Immature natural killer cell (primary cell): ENCODE measurements at regions not wholly inside any gene's neighbourhood (a gene's known extent, or its start where the extent isn't known, plus 50 kb on each side); places are given as distances from the start of the nearest gene placed in this dataset.

Experiments used
- DNase-seq, 3 donors: peaks; one replicate each; pipeline ENCODE4 v3.0.0; 2022; ENCODE audit warnings: mixed read lengths in 1 of 3
- H3K27ac Mint-ChIP-seq, 6 donors: one replicate each; pipeline ENCODE4 v1.8.0; 2020; ENCODE audit warnings: mixed read lengths in 6 of 6, mild to moderate bottlenecking in 5 of 6, inconsistent platforms in 4 of 6, moderate library complexity in 3 of 6
- H3K27me3 Mint-ChIP-seq, 3 donors: one replicate each; pipeline ENCODE4 v1.8.0; 2020 to 2021; ENCODE audit warnings: low read depth in 3 of 3, mild to moderate bottlenecking in 3 of 3, mixed read lengths in 3 of 3, moderate library complexity in 3 of 3, inconsistent platforms in 1 of 3
- H3K36me3 Mint-ChIP-seq, 3 donors: one replicate each; pipeline ENCODE4 v1.8.0; 2020; ENCODE audit warnings: mixed read lengths in 3 of 3, inconsistent platforms in 2 of 3, mild to moderate bottlenecking in 2 of 3
- H3K4me1 Mint-ChIP-seq, 2 donors: one replicate each; pipeline ENCODE4 v1.8.0; 2020; ENCODE audit warnings: inconsistent platforms in 2 of 2, mild to moderate bottlenecking in 2 of 2, mixed read lengths in 2 of 2, moderate library complexity in 1 of 2
- H3K4me3 Mint-ChIP-seq, 5 donors: one replicate each; pipeline ENCODE4 v1.8.0; 2020; ENCODE audit warnings: mild to moderate bottlenecking in 5 of 5, mixed read lengths in 5 of 5, inconsistent platforms in 3 of 5, moderate library complexity in 3 of 5
- H3K9me3 Mint-ChIP-seq, 6 donors: one replicate each; pipeline ENCODE4 v1.8.0; 2020; ENCODE audit warnings: mild to moderate bottlenecking in 6 of 6, mixed read lengths in 6 of 6, inconsistent platforms in 4 of 6, moderate library complexity in 3 of 6

- Mint-ChIP-seq H3K36me3 (peaks cover 0 to 4% (median 3%) of the 10 kb centered on the region in 3 donors), H3K9me3 (peaks cover 5 to 38% (median 11%) of the 10 kb centered on the region in 6 donors), H3K27ac (no peak overlapping the region), H3K4me3 (no peak overlapping the region), H3K4me1 (no peaks in the 10 kb centered on the region), H3K27me3 (peaks cover 0 to 12% (median 4%) of the 10 kb centered on the region in 3 donors)
- no peak for DNase-seq
Measured at GRCh38 chr17:12580640-12581039, 85.0 kb upstream of the MYOCD start.

- H3K27me3 Mint-ChIP-seq, result peaks cover 0 to 5% (median 1%) of the 10 kb centered on the region in 3 donors
- H3K36me3 Mint-ChIP-seq, result peaks cover 0 to 4% (median 3%) of the 10 kb centered on the region in 3 donors
- DNase-seq, result no peak
- peaks cover 4 to 31% (median 8%) of the 10 kb centered on the region in 6 donors for H3K9me3 Mint-ChIP-seq
- no peak overlapping the region for H3K27ac Mint-ChIP-seq
- H3K4me3 Mint-ChIP-seq, result no peak overlapping the region
- H3K4me1 Mint-ChIP-seq, result no peaks in the 10 kb centered on the region
Measured at GRCh38 chr17:12584727-12585126, 81.0 kb upstream of the MYOCD start.

GRCh38 chr17:12588531-12588930 lies 77.2 kb upstream of the MYOCD start:
- Mint-ChIP-seq H3K27ac (no peak overlapping the region), H3K4me3 (no peak overlapping the region), H3K4me1 (no peaks in the 10 kb centered on the region), H3K27me3 (peaks cover 0 to 4% (median 0%) of the 10 kb centered on the region in 3 donors), H3K36me3 (no peaks in the 10 kb centered on the region), H3K9me3 (peaks cover 2 to 17% (median 5%) of the 10 kb centered on the region in 6 donors)
- DNase-seq, result no peak

- H3K27ac Mint-ChIP-seq, result no peak overlapping the region
- H3K4me3 Mint-ChIP-seq, result no peak overlapping the region
- H3K9me3 Mint-ChIP-seq, result peaks cover 0 to 12% (median 3%) of the 10 kb centered on the region in 6 donors
- peaks cover 0 to 2% (median 0%) of the 10 kb centered on the region in 3 donors for H3K27me3 Mint-ChIP-seq
- H3K36me3 Mint-ChIP-seq, result no peaks in the 10 kb centered on the region
- no peaks in the 10 kb centered on the region for H3K4me1 Mint-ChIP-seq
- DNase-seq, result no peak
Measured at GRCh38 chr17:12590417-12590816, 75.3 kb upstream of the MYOCD start.

GRCh38 chr17:12591021-12591735 lies 74.5 kb upstream of the MYOCD start:
- Mint-ChIP-seq H3K27ac (no peak overlapping the region), H3K27me3 (peaks cover 0 to 2% (median 0%) of the 10 kb centered on the region in 3 donors), H3K36me3 (no peaks in the 10 kb centered on the region), H3K4me1 (no peaks in the 10 kb centered on the region), H3K4me3 (no peak overlapping the region), H3K9me3 (peaks cover 0 to 6% (median 4%) of the 10 kb centered on the region in 6 donors)
- no peak for DNase-seq

- peaks cover 0 to 2% (median 0%) of the 10 kb centered on the region in 3 donors for H3K27me3 Mint-ChIP-seq
- H3K4me1 Mint-ChIP-seq, result no peaks in the 10 kb centered on the region
- DNase-seq, result no peak
- H3K9me3 Mint-ChIP-seq, result peaks cover 0 to 5% (median 1%) of the 10 kb centered on the region in 6 donors
- no peaks in the 10 kb centered on the region for H3K36me3 Mint-ChIP-seq
- no peak overlapping the region for H3K27ac Mint-ChIP-seq
- no peak overlapping the region for H3K4me3 Mint-ChIP-seq
Measured at GRCh38 chr17:12592941-12593340, 72.7 kb upstream of the MYOCD start.

- H3K4me3 Mint-ChIP-seq, result no peak overlapping the region
- no peaks in the 10 kb centered on the region for H3K4me1 Mint-ChIP-seq
- no peaks in the 10 kb centered on the region for H3K36me3 Mint-ChIP-seq
- H3K9me3 Mint-ChIP-seq, result peaks cover 0 to 5% (median 1%) of the 10 kb centered on the region in 6 donors
- DNase-seq, result no peak
- H3K27ac Mint-ChIP-seq, result no peak overlapping the region
- peaks cover 0 to 4% (median 2%) of the 10 kb centered on the region in 3 donors for H3K27me3 Mint-ChIP-seq
Measured at GRCh38 chr17:12596961-12597360, 68.7 kb upstream of the MYOCD start.

GRCh38 chr17:12597895-12598294 lies 67.8 kb upstream of the MYOCD start:
- no peak for DNase-seq
- no peaks in the 10 kb centered on the region for H3K36me3 Mint-ChIP-seq
- no peaks in the 10 kb centered on the region for H3K4me1 Mint-ChIP-seq
- no peak overlapping the region for H3K27ac Mint-ChIP-seq
- H3K4me3 Mint-ChIP-seq, result no peak overlapping the region
- H3K27me3 Mint-ChIP-seq, result peaks cover 0 to 2% (median 1%) of the 10 kb centered on the region in 3 donors
- peaks cover 0 to 6% (median 1%) of the 10 kb centered on the region in 6 donors for H3K9me3 Mint-ChIP-seq

GRCh38 chr17:12599186-12599920 lies 66.3 kb upstream of the MYOCD start:
- Mint-ChIP-seq H3K27me3 (peaks cover 0 to 2% (median 1%) of the 10 kb centered on the region in 3 donors), H3K4me1 (no peaks in the 10 kb centered on the region), H3K4me3 (no peak overlapping the region), H3K36me3 (no peaks in the 10 kb centered on the region), H3K27ac (no peak overlapping the region), H3K9me3 (peaks cover 0 to 6% (median 5%) of the 10 kb centered on the region in 6 donors)
- DNase-seq, result no peak

DNA sequence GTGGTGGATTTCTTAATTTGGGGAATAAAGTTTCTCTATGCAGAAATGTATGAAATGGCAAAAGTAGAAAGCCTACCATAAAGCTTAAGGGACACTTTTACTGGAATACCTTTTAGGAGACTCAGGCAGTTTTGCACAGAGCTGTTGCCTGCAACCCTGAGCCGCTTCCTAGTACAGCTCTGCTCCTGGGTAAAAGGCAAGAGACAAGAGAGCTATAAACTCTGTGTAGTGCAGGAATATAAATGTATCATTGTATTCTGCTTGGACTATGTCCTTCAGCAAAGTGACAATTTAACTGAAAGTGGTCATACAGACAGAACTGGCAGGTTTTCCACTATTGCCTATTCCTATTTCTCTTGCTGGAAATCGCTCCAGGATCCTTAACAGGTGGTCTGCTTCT lies 65.3 kb upstream of the MYOCD start:
- H3K4me3 Mint-ChIP-seq, result no peak overlapping the region
- no peaks in the 10 kb centered on the region for H3K36me3 Mint-ChIP-seq
- DNase-seq, result no peak
- no peaks in the 10 kb centered on the region for H3K4me1 Mint-ChIP-seq
- peaks cover 0 to 8% (median 3%) of the 10 kb centered on the region in 6 donors for H3K9me3 Mint-ChIP-seq
- H3K27ac Mint-ChIP-seq, result no peak overlapping the region
- H3K27me3 Mint-ChIP-seq, result peaks cover 0 to 2% (median 1%) of the 10 kb centered on the region in 3 donors

GRCh38 chr17:12603566-12603965 lies 62.1 kb upstream of the MYOCD start:
- Mint-ChIP-seq H3K27me3 (peaks cover 0 to 4% (median 1%) of the 10 kb centered on the region in 3 donors), H3K9me3 (peaks cover 0 to 9% (median 6%) of the 10 kb centered on the region in 6 donors), H3K36me3 (no peaks in the 10 kb centered on the region), H3K4me3 (no peak overlapping the region), H3K27ac (no peak overlapping the region), H3K4me1 (no peaks in the 10 kb centered on the region)
- no peak for DNase-seq

DNA sequence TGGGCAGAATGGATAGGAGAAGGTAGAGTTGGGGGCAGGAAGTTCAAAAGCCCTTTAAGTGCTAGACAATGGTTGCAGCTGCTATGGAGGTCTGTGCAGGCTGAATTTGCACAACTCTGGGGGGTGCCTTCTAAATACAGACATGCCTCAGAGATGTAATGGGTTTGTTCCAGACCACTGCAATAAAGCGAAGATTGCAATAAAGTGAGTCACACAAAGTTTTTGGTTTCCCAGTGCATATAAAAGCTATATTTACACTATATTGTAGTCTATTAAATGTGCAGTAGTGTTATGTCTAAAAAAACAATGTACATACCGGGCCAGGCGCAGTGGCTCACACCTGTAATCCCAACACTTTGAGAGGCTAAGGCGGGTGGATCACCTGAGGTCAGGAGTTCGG lies 60.5 kb upstream of the MYOCD start:
- Mint-ChIP-seq H3K27me3 (peaks cover 0 to 2% (median 0%) of the 10 kb centered on the region in 3 donors), H3K27ac (no peak overlapping the region), H3K4me1 (no peaks in the 10 kb centered on the region), H3K4me3 (no peak overlapping the region), H3K9me3 (peaks cover 0 to 16% (median 5%) of the 10 kb centered on the region in 6 donors), H3K36me3 (no peaks in the 10 kb centered on the region)
- DNase-seq, result no peak

- H3K4me3 Mint-ChIP-seq, result no peak overlapping the region
- H3K9me3 Mint-ChIP-seq, result peaks cover 0 to 40% (median 4%) of the 10 kb centered on the region in 6 donors
- no peak for DNase-seq
- H3K27me3 Mint-ChIP-seq, result peaks cover 0 to 2% (median 2%) of the 10 kb centered on the region in 3 donors
- no peaks in the 10 kb centered on the region for H3K36me3 Mint-ChIP-seq
- H3K4me1 Mint-ChIP-seq, result no peaks in the 10 kb centered on the region
- H3K27ac Mint-ChIP-seq, result no peak overlapping the region
Measured at GRCh38 chr17:12613566-12613965, 52.1 kb upstream of the MYOCD start.
